Head of caudate nucleus (tissue), 42 donors: ENCODE measurements at regions not wholly inside any gene's neighbourhood (a gene's known extent, or its start where the extent isn't known, plus 50 kb on each side); places are given as distances from the start of the nearest gene placed in this dataset.
A peak's percentile ranks its signal among the peaks of the same experiment; 100 is the strongest.

Experiments used
- DNase-seq, 42 donors: peaks; one replicate each; pipeline versions ENCODE4 v3.0.0 to v3.0.0-alpha.2; 2020 to 2021; ENCODE audit warnings: mixed read lengths in 7 of 42
- intact Hi-C: fragments of 100-400 bp; cut with DNase I; formaldehyde crosslinking; loops from one replicate; pipeline ENCODE4 v1.15.0; 2022

GRCh38 chr2:55106148-55106547 lies 55.9 kb upstream of the RTN4 start:
- peak in 4 of 42 donors; percentile 32 to 58 (median 41) for DNase-seq
- intact Hi-C loops = no loop called here

DNA sequence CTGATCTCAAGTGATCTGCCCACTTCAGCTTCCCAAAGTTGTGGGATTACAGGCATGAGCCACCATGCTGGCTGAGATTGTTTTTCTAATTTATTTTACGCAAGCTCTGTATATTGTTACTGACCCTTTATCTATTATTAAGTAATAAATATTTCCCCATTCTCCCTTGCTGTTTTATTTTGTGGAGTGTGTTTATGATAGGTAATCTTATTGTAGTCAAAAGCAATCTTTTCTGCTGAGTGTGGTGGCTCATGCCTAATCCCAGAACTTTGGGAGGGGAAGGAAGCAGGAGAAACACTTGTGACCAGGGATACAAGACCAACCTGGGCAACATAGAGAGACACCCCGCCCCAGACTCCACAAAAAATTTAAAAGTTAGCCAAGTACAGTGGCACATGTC lies 55.2 kb upstream of the RTN4 start:
- DNase-seq = peak in 1 of 42 donors; percentile 37
- intact Hi-C loops = no loop called here

DNA sequence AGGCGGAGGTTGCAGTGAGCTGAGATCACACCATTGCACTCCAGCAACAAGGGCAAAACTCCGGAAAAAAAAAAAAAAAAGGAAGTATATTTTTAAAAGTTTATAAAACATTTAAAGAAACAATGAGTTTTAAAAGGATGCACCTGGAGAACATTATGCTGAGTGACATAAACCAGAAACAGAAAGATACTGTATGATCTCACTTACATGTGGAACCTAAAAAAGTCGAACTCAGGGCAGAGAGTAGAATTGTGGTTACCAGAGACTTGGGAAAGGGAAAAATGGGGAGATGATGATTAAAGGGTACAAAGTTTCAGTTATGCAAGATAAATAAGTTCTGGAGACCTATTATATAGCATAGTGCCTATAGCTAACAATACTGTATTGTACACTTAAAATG lies 52.8 kb upstream of the RTN4 start:
- intact Hi-C loops = no loop called here
- DNase-seq = no peak

DNA sequence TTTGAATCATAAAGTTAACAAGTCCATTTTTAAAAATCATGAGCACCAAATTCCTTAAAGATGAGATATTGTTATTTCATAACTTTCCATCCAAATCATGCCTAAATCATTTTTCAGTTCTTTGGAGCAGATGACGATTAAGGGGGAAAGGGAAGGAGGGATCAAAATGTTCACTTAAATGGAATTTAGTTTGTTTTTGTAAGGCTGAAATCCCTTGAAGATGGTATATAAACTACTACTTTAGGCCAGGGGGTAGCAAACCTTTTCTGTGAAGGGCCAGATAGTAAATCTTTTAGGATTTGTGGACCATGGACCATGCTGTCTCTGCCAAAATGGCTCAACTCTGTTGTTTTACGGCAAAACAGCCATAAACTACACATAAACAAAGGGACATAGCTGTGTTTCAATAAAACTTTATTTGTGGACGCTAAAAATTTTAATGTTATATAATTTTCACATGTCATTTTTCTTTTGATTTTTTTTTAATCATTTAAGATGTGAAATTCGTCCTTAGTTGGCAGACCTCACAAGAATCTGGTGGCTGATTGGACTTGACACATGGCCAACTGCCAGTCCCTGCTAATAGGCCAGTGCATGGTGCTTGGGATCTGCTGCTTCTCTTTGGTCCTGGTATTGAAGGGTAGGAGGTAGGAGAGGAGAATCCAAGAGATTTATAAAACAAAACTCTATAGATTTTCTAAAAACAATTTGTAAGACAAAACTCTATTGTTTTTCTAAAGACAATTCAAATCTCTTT lies 52.0 kb upstream of the RTN4 start:
- intact Hi-C loops = no loop called here
- no peak for DNase-seq

DNA sequence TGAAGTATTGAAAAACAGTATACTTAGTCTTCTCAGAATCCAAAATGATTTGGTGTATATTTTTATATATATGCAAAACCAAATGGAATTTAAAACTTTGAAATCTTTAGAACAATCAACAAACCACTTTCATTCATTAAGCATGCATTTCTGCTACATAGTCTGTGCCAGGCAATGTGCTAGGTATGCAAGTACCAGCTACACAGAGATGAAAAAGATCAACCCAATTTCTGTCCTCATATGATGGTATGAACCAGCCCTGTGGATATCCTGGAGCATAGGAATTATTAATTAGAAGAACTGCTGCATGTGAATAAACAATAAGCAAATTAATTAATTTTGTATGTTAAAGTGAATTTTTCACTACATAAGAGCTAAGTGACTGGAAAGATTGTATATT lies 51.2 kb upstream of the RTN4 start:
- DNase-seq = no peak
- intact Hi-C loops = no loop called here

- intact Hi-C loops = no loop called here
- DNase-seq = no peak
Observed at GRCh38 chr2:55099878-55100820, 49.9 kb upstream of the RTN4 start.
